ENCODE measurements at regions not wholly inside any gene's neighbourhood (a gene's known extent, or its start where the extent isn't known, plus 50 kb on each side); places are given as distances from the start of the nearest gene placed in this dataset.

DNA sequence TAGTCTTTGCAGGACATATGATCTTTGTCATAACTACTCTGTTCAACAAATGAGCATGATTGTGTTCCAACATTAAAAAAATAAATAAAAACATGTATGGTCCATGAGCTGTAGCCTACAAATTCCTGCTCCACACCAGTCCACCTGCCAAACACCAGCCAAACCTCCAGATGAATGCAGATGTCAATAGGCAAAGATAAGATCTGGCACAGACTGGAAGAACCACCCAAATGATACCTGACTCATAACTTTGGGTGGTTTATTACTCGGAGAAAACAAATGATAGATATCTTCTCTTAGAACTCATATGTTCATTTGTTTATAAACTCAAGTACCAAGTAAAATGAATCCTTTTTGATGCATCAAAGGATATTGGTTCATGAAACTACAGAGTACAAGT, 425.1 kb downstream of the GBA3 start:
- Histone ChIP-seq H3K9me3 (ENCODE audit: insufficient read depth, low read depth, low read length) (no peaks in the 10 kb centered on the region), H4K20me1 (ENCODE audit: insufficient read depth, low read length, poor library complexity, severe bottlenecking) (no peaks in the 10 kb centered on the region), H3K4me2 (ENCODE audit: low read depth, low read length, poor library complexity, severe bottlenecking) (no peak overlapping the region), H3K27me3 (ENCODE audit: insufficient read depth, low read length, poor library complexity, severe bottlenecking) (no peaks in the 10 kb centered on the region), H3K4me3 (ENCODE audit: low read length, poor library complexity, severe bottlenecking) (no peak overlapping the region), H3K9me2 (replicated peaks; ENCODE audit: low read depth, low read length) (0 out of 2 replicates have a peak, but pooled peaks cover 5% of the 10 kb centered on the region), H3K79me2 (ENCODE audit: insufficient read depth, low read length) (no peaks in the 10 kb centered on the region), H3K9ac (ENCODE audit: low read depth, low read length, poor library complexity, severe bottlenecking) (no peak overlapping the region), H3K4me1 (ENCODE audit: insufficient read depth, low read length, poor library complexity, severe bottlenecking) (no peaks in the 10 kb centered on the region), H3F3A (ENCODE audit: low read depth) (no peaks in the 10 kb centered on the region), H3K36me3 (ENCODE audit: insufficient read depth, low read length) (no peaks in the 10 kb centered on the region), H2AFZ (ENCODE audit: low read length) (no peak overlapping the region)
- no peak for TF ChIP-seq EZH2phosphoT487 (IDR thresholded peaks at IDR 0.05; ENCODE audit: borderline replicate concordance)
- no peak for TF ChIP-seq CTCF (conservative IDR thresholded peaks at IDR 0.05; ENCODE audit: low read length)

DNA sequence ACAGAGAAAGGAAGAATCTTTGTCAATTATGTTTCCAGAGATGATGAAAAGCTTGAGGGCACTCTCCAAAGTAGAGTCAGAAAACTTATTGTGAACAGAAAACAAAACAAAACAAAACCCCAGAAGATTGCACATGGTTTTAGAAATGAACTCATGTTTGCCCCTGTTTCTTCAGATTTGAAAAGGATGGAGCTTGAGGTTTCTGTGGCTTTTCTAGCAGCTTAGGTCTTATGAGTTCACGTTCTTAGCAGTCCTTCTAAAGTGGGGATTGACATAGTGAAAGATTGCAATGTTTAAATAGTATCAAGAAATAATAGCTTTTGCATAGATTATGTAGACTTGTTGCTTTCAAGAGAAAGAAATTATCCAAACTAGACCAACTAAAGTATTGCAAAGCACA, 421.8 kb downstream of the GBA3 start:
- TF ChIP-seq CTCF (conservative IDR thresholded peaks at IDR 0.05; ENCODE audit: low read length): no peak
- no peak overlapping the region for H3K4me3 ChIP-seq (ENCODE audit: low read length, poor library complexity, severe bottlenecking)
- H3F3A ChIP-seq (ENCODE audit: low read depth): no peaks in the 10 kb centered on the region
- no peak overlapping the region for H2AFZ ChIP-seq (ENCODE audit: low read length)
- no peaks in the 10 kb centered on the region for H3K4me1 ChIP-seq (ENCODE audit: insufficient read depth, low read length, poor library complexity, severe bottlenecking)
- H3K79me2 ChIP-seq (ENCODE audit: insufficient read depth, low read length): no peaks in the 10 kb centered on the region
- H4K20me1 ChIP-seq (ENCODE audit: insufficient read depth, low read length, poor library complexity, severe bottlenecking): no peaks in the 10 kb centered on the region
- H3K9me2 ChIP-seq (replicated peaks; ENCODE audit: low read depth, low read length): 0 out of 2 replicates have a peak, but pooled peaks cover 5% of the 10 kb centered on the region
- no peak overlapping the region for H3K9ac ChIP-seq (ENCODE audit: low read depth, low read length, poor library complexity, severe bottlenecking)
- no peaks in the 10 kb centered on the region for H3K36me3 ChIP-seq (ENCODE audit: insufficient read depth, low read length)
- H3K9me3 ChIP-seq (ENCODE audit: insufficient read depth, low read depth, low read length): no peaks in the 10 kb centered on the region
- no peak overlapping the region for H3K4me2 ChIP-seq (ENCODE audit: low read depth, low read length, poor library complexity, severe bottlenecking)
- H3K27me3 ChIP-seq (ENCODE audit: insufficient read depth, low read length, poor library complexity, severe bottlenecking): no peaks in the 10 kb centered on the region

GRCh38 chr4:23113104-23113503, 420.4 kb downstream of the GBA3 start:
- Histone ChIP-seq H3K4me3 (ENCODE audit: low read length, poor library complexity, severe bottlenecking) (no peak overlapping the region), H3K9me2 (replicated peaks; ENCODE audit: low read depth, low read length) (0 out of 2 replicates have a peak, but pooled peaks cover 5% of the 10 kb centered on the region), H3K4me1 (ENCODE audit: insufficient read depth, low read length, poor library complexity, severe bottlenecking) (no peaks in the 10 kb centered on the region), H3K27me3 (ENCODE audit: insufficient read depth, low read length, poor library complexity, severe bottlenecking) (no peaks in the 10 kb centered on the region), H3K79me2 (ENCODE audit: insufficient read depth, low read length) (no peaks in the 10 kb centered on the region), H2AFZ (ENCODE audit: low read length) (no peak overlapping the region), H3K9me3 (ENCODE audit: insufficient read depth, low read depth, low read length) (no peaks in the 10 kb centered on the region), H3F3A (ENCODE audit: low read depth) (no peaks in the 10 kb centered on the region), H3K9ac (ENCODE audit: low read depth, low read length, poor library complexity, severe bottlenecking) (no peak overlapping the region), H4K20me1 (ENCODE audit: insufficient read depth, low read length, poor library complexity, severe bottlenecking) (no peaks in the 10 kb centered on the region), H3K4me2 (ENCODE audit: low read depth, low read length, poor library complexity, severe bottlenecking) (no peak overlapping the region), H3K36me3 (ENCODE audit: insufficient read depth, low read length) (no peaks in the 10 kb centered on the region)
- TF ChIP-seq CTCF (conservative IDR thresholded peaks at IDR 0.05; ENCODE audit: low read length) (no peak), EZH2phosphoT487 (IDR thresholded peaks at IDR 0.05; ENCODE audit: borderline replicate concordance) (no peak)
